Nucleus accumbens (tissue), 56 donors: ENCODE measurements at regions not wholly inside any gene's neighbourhood (a gene's known extent, or its start where the extent isn't known, plus 50 kb on each side); places are given as distances from the start of the nearest gene placed in this dataset.
A peak's percentile ranks its signal among the peaks of the same experiment; 100 is the strongest.

Experiments used
- DNase-seq, 56 donors: peaks; one replicate each; lab custom pipeline; 2025; lab: John Stamatoyannopoulos, UW

DNA sequence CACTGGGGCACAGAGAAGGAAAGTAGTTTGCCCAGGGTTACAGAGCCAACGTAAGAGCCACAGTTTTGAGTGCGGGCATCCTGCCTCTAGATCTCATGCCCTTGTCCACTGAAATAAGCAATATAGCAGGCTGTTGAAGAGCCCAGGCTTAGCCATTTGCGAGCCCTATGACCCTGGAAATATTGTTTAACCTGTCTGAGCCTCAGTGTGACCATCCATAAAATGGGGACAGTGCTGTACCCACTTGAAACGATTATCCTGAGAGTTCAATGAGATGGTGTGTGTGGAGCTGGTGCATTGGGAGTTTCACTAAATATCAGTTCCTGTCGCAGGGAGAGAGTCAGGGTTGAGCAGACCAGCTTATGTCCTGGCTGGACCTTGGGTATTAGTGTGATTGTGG, 173.1 kb upstream of the KCNG1 start:
- no peak for DNase-seq

DNA sequence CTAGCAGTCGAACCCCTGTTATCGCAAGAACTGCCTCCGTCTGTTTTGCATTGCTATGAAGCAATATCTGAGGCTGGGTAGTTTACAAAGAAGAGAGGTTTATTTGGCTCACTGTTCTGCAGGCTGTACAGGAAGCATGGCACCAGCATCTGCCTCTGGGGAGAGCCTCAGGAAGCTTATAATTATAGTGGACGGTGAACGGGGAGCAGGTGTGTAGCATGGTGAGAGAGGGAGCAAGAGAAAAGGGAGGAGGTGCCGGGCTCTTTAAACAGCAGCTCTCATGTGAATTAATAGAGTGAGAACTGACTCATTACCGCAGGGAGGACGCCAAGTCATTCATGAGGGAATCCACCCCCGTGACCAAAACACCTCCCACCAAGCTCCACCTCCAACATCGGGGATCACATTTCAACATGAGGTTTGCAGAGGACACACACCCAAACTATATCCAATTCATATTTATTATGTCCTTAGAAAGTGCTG, 172.6 kb upstream of the KCNG1 start:
- DNase-seq, result peak in 15 of 56 donors; percentile 8 to 47 (median 23)

DNA sequence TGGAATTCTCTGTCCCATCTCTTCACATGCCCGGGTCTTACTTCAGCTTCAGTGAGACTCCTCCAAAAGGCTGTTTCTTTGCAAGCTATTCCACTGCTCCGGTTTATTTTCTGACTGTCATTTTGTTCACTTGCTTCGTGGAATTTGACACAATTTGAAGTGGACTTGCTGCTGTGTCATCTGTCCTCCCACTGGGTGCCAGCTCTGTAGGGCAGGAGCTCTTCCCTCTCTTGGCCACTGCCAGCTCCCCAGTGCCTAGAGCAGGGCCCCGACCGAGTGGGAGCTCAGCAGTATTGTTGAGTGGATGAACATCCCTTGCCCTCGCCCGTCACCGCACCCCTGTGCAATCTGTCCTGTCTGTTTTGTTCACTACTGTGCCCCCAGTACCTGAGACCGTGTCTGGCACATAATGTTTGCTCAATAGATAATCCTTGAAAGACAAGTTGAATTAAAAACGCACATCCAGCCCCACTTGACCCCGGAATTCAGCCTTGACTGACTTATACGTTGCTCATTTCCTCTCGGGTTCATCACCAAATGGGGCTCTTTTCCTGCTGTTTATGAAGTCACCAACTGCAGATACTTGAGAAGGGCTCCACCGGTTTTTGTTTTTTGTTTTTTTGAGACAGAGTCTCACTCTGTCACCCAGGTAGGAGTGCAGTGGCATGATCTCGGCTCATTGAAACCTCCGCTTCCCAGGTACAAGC, 170.3 kb upstream of the KCNG1 start:
- no peak for DNase-seq

DNA sequence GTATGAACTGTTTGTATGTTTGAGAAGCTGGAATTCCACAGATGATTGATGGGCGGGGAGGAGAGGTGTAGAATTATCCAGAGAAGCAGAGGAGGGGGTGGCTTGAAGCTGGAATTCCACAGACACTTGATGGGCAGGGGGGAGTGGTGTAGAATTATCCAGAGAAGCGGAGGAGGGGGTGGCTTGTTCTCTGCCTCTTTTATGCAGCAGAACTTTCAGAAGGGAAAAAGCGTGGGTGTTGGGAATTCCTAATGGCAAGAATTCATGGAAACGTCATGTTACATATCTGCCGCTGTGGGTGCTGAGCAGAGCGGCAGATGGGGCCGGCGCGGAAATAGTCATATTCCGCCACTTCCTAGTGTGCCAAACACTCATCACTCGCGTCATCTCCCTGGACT, 167.9 kb upstream of the KCNG1 start:
- peak in 3 of 56 donors; percentile 4 to 22 (median 7) for DNase-seq

DNA sequence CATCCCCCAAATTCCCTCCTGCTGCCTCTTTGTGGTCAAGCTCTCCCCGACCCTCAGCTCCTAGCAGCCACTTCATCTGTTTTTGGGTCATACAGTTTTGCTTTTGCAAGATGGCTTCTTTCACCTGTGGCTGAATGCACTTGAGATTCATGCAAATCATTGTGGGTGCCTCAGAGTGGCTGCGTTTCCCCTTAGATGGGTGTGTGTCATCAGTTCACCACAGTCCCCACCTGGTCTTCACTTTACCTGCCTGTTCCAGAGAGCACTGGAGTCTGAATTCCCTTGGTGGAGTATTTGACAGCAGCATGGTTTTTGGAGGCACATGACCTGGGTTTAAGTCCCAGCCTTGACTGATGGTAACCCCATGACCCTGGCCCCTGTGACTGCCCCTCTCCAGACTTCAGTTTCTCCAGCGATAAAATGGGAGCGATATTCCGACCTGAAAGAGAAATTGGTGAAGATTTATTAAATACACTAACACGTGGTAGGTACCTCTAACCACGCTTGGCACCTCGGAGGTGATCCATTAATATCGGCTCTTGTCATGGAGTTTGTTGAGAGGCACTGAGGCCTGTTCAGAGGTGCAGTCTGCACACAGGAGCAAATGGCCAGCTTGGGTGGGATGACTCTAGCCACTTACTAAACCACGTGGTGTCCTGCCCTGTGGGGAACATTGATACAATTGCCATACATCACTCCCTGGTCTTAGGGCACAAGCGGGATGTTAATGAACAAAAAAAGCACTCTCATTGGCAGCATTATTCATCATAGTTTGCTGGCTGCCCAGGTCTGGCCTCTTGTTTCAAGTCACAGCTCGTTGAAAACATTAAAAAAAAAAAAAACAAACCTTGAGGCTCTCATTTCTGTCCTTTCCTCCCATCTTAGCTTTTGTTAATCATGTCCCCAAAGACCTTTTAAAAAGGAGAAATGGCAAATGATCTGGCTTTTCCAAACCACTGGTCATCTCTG, 167.2 kb upstream of the KCNG1 start:
- DNase-seq, result no peak

DNA sequence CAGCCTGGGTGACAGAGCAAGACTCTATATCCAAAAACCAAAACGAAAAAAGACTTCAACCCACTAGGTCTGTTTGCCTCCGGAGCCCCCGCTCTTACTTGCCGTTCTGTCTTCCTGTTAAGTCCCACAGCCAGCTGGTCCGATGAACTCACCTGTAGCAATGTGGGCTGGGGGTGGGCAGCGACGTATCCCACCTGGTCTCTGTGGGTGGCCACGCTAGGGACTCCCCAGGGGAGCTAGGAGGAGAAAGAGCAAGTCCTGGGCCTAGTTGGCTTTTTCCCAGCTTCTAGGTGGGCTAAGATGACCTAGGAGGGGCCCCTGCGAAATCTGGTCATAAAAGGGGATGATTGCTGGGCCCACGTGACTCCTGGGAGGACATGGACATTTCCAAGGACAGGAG, 166.0 kb upstream of the KCNG1 start:
- DNase-seq, result no peak

DNA sequence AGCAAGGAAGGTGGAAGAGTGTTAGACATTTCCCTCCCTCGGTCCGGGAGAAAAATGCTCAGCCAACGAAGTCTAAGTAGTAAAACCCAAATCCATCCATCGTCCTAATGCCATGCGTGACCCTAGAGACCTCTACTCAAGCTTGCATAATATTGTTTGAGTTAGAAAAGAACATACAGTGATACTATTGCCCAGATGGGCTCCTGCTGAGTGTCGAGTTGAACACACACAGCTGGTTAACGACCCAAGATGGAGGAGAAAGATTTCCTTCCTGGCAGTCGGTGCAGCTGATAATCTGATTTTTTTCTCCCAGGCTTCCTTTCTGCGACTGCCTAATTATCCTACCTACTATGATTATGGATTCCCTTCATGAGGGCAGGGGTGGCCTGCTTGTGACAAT, 164.4 kb upstream of the KCNG1 start:
- DNase-seq, result no peak

DNA sequence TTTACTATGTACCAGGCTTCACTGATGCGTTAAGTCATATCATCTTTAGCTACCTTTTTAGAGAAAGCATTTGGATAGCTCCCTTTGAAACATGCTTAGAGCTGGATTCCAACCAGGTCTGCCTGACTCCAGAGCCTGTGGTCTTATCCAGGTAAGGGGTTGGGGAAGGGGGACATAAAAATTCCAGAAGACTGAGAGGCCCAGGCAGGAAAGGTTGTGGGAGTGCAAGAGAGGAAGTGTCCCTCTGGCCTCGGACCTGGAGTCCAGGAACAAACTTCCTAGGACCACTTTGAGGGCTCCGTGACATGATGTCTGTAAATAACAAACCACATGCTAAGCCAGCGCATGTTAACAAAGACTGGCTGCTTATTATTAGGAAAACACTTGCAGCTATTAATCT, 163.0 kb upstream of the KCNG1 start:
- no peak for DNase-seq

DNA sequence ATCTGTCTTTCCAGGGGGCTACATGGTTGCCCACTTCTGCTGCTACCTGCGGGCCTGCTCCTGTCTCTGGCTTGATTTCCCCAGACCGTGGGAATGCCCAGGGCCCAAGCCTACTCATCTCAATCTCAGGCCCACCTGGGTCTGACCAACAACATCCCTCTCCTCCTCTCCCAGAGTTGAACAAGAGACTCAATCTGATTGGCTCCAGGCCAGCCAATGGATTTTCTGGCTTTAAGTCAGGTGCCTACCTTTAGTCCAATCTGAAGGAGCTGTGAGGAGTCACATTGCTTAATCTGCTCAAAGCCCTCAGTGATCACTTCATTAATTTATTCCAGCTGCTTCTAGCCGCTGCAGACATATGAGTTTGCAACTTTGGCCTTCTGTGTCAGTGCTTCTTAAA, 162.4 kb upstream of the KCNG1 start:
- no peak for DNase-seq

DNA sequence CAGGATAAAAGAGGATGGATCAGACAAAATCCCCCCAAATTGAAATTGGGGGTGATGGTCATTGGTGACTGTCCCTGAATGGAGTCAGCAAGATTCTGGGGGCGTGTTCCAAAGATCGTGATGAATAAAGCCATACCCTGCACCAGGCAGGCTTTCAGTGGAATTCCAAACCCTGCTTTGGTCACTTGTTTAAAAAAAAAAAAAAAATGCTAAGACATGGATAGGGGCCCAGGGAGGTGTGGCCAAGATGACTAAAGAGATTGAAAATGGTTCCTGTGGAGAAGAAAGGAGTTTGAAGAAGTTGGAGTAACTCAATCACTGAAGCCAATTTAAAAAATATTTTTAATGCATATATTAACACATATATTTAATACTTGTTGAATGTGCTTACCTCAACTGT, 161.4 kb upstream of the KCNG1 start:
- no peak for DNase-seq

DNA sequence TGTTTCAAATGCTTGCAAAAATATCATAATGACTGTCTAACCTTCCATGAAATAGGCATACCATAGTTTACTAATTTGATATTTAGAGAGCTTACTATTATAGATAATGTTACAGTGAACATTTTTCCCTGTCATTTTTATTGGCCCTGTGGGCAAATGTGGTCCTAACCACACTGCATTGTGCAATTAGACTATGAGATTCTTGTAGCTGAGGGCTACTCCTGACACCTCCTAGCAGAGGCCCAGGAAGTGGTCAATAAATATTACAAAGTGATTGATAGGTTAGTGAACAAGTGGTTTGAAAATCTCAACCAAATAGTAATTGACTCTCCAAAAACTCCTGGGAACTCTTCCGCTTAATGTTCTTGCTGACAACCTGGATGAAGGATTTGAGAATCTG, 160.5 kb upstream of the KCNG1 start:
- DNase-seq, result no peak

DNA sequence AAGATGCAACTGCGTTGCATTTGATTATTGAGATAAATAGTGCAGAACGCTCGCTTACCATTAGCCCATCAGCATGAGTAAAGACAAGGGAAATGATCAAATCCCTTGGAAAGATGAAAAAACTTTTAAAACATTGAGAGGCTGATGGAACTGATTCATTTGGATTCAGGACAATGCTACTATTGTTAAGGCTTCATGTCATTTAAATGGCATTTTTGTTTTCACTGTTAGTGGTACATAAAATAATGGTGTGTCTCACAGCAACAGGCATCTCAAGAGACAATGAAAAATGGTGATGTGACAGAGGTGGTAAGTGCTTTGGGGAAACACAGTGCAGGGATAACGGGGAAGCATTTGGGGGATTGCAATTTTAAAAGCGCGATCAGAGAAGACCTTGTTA, 159.7 kb upstream of the KCNG1 start:
- no peak for DNase-seq

DNA sequence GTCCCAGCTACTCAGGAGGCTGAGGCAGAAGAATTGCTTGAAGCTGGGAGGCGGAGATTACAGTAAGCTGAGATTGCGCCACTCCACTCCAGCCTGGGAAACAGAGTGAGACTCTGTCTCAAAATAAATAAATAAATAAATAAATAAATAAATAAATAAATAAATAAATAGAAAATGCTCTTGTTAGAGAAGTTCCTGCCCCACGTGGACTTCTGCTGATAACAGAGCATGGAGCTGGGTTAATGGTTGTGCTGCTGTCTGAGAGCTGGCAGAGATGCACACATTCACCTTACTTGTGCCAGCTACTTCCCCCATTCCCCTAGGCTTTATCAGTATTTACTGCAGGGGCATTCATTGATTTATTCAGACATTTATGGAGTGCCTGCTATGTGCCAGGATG, 155.2 kb upstream of the KCNG1 start:
- no peak for DNase-seq

DNA sequence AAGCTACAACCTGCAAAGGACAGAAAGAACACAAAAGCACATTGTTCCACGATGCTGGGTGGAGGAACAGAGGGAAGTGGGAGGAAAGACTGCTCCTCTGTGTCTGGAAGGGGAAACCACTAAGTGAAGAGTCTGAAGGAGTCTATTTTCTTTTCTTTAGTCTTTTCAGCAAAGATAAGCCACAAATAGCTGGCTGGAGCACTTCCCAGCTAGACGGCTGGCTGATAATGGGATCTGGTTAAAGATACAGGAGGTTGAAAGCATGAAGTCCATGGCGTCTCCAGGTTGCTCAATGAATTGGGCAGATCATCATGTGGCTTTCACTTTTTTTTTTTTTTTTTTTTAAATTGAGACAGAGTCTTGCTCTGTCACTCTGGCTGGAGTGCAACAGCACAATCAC, 154.0 kb upstream of the KCNG1 start:
- DNase-seq, result no peak

DNA sequence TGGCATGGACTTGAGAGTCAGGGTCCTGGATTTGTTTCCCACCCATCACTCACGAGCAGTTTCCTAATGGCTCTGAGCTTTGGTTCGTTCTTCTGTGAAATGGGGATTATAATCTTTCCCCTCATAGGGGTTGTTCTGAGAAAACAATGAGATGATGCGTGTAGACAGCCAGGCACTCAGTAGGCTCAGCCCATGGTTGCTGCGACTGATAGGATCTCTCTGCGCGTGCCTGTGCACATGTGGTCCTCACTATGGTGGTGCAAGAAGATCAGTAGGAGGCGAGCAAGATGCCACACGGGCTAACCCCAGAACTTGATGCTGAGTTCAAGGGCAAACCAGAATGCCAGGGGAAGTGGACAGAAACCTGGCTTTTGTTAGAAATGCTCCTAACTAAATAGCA, 153.5 kb upstream of the KCNG1 start:
- DNase-seq, result no peak

DNA sequence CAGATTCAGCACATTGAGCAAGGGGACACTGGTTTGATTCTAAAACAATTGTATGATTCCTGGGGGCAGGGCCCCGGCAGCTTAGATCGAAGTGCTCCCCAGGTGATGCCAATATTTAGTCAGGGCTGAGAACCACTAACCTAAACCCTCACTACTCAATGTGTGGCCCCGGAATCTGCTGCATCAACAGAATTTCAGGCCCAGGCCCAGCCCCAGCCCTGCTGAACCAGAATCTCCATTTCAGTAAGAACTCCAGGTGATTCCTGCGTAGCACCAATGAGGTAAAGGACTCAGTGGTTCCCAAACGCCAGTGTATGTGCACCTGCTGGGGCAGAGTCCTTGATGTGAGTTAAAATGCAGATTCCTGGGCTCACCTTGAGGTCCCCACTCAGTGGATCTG, 152.8 kb upstream of the KCNG1 start:
- DNase-seq, result no peak

DNA sequence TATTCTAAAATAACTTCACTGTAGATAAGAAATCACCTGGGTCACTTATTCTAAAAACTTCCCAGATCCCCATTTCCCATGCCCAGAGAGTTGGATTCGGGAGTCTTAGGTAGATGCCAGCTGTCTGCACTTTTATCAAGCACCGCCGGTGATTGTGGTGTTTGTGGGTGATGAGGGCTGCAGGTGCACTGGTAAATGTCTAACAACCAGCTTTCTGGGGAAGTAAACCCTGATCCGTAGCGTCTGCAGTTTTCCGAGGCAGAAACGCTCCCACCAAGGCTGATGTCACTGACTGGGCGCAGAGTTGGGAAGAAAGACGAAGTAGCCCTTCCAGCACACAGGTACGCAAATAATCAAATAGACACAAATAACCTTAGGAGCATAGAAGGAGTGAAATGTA, 152.2 kb upstream of the KCNG1 start:
- no peak for DNase-seq

DNA sequence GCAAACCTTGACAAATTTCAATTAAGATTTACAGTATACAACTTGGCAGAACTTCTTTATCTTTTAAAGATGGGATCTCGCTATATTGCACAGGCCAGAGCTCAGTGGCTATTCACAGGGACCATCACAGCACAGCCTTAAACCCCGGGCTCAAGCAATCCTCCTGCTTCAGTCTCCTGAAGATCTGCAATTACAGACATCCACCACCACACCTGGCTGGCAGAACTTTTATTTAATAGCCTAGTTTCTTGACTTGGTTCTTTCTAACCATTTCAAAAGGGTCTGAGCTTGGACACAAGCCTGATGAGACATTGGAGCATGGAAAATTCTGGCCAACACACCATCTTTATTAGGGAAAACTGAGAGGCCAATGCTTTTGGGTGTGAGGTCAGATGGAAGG, 151.6 kb upstream of the KCNG1 start:
- no peak for DNase-seq

DNA sequence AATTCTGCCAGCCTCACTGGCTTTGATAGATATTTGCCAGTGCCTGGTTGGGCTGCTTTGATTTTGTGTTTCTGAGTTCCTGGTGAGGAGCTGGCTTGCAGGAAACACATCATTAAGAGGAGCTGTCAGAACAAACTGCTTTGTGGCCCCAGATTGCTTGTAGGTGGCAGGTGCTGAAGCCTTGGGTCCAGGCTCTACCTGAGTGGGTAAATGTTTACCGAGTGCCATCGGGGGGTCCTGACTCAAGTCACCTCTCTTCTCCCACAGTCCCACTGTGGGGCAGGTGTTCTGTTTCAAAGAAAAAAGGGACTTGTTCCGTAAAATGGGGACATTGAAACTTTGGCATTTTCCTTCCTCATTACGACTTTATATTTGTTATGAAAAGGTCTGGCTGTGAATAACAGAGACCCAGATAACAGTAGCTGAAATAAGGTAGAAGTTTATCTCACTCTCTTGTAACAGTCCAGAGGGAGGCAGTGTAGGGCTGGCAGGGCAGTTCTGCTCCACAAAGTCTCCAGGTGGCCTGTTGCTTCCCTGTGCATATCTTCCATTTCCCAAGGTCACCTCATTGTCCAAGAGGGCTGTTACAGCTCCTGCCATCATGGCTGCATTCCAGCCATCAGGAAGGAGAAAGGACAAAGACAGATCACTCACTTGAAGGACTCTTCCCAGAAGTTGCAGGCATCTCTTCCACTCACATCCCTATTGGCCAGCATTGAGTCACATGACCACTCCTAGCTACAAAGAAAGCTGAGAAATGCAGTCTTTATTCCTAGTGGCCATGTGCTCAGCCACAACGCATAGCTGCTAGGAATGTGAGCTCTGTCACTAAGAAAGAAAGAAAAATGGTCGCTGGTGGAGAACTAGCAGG, 149.9 kb upstream of the KCNG1 start:
- DNase-seq, result no peak

DNA sequence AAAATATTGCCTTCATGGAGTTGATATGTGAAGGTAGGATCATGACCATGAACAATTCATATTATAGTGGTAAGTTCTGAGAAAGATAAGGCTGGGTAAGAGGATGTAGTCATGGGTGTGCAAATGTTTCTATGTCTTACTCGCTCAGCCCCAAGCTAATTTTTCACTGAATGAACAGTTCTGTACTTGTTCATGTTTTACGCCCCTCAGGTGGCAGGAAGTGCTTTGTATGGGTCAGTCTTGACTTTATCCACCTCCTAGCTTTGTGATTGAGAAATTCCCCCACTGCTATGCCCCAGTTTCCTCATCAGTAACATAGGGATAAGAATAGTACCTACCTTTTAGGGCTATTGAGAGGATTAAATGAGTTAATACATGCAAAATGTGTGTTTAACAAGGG, 148.2 kb upstream of the KCNG1 start:
- no peak for DNase-seq

DNA sequence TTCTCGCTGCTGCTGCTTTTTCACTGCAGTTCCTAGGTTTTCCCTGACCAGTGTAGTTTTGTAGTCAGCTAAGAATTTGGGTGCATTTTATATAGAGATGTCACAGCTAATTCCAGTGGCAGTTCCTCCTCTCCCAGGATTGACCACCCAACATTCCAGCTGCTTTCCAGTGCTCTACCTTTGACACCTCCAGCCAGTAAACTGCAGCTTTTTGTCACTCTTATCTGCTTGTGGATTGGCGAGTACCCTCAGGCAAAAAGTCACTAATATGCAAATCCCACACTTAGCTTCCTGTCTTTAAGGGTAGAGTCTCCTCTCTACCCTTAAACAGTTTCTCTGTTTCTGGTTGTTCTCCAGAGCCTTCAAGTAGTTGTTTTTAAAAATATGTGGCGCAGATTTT, 146.9 kb upstream of the KCNG1 start:
- no peak for DNase-seq
